Upper lobe of left lung (tissue), 4 donors: ENCODE measurements at regions not wholly inside any gene's neighbourhood (a gene's known extent, or its start where the extent isn't known, plus 50 kb on each side); places are given as distances from the start of the nearest gene placed in this dataset.

Source experiments
- POLR2A ChIP-seq, 4 donors: fragments of 450-650 bp; IDR thresholded peaks; one replicate each; pipeline ENCODE4 v1.5.1; 2016 to 2017; ENCODE audit warnings: antibody characterized with exemption in 4 of 4, mild to moderate bottlenecking in 2 of 4
- POLR2AphosphoS5 ChIP-seq, 2 donors: sonication (generic); formaldehyde crosslinking; IDR thresholded peaks; one replicate each; pipeline ENCODE4 v1.5.1; 2017; ENCODE audit warnings: antibody characterized with exemption in 2 of 2
- TF ChIP-seq, protein P1 (sequence below), 6 experiments: fragments of 450-650 bp in 4 of 6; fragments of 200-600 bp in 2 of 6; sonication (generic) in 2 of 6; IDR thresholded peaks; one replicate each; pipeline ENCODE4 v1.5.1; 2016 to 2019; ENCODE audit warnings: antibody characterized with exemption in 6 of 6

DNA sequence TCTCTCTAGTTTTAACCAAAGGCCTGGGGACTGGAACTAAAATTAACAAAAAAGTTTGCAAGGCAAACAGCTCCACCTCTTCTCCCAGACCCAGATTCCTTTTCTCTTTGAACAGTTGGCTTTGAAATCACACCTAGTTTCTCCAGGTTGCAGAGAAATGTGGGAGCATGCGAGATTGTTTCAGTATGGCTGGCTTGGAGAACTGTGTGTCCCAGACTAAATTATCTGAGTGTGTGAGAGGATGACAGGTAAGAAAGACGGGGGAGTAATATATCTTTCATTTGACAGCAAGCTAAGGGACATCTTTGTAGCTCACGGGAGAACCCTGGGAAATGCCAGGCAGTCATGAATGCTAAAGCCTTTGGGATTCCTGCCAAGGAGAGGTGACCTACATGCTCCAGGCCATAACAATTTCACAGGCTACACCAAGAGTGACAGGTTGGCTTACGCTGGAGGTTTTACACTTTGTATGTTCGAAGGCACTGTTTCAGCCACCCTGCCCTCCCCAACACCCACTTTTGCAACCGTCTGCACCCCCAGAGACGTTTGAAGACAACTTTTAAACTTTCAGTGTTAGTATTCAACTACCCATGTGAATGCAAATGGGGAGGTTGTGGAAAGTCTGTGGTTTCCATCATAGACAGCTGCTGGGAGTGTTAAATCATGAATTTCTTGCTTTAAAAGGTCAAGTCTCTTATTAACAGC, 109.3 kb upstream of the SNX19 start:
- TF ChIP-seq, protein P1, sequence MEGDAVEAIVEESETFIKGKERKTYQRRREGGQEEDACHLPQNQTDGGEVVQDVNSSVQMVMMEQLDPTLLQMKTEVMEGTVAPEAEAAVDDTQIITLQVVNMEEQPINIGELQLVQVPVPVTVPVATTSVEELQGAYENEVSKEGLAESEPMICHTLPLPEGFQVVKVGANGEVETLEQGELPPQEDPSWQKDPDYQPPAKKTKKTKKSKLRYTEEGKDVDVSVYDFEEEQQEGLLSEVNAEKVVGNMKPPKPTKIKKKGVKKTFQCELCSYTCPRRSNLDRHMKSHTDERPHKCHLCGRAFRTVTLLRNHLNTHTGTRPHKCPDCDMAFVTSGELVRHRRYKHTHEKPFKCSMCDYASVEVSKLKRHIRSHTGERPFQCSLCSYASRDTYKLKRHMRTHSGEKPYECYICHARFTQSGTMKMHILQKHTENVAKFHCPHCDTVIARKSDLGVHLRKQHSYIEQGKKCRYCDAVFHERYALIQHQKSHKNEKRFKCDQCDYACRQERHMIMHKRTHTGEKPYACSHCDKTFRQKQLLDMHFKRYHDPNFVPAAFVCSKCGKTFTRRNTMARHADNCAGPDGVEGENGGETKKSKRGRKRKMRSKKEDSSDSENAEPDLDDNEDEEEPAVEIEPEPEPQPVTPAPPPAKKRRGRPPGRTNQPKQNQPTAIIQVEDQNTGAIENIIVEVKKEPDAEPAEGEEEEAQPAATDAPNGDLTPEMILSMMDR (IDR thresholded peaks at IDR 0.05): no peak
- TF ChIP-seq POLR2A (IDR thresholded peaks at IDR 0.05) (no peak), POLR2AphosphoS5 (IDR thresholded peaks at IDR 0.05) (no peak)
